OCI-LY7 (cell line): ENCODE measurements at regions not wholly inside any gene's neighbourhood (a gene's known extent, or its start where the extent isn't known, plus 50 kb on each side); places are given as distances from the start of the nearest gene placed in this dataset.

Source experiments
- BruUV-seq: library from RNA; stranded (reverse); fragments of 400-500 nt; replicated peaks from 2 replicates; lab custom pipeline; 2021; lab: Mats Ljungman, UMichigan
- CTCF ChIA-PET: fragments of 300-600 bp; sonication (Branson Sonifier 250); formaldehyde crosslinking; loops from one replicate; lab custom pipeline; 2022; ENCODE audit warnings: antibody characterized with exemption; ENCODE audit not compliant: unreplicated experiment; lab: Charles Lee
- POLR2A ChIA-PET: fragments of 300-600 bp; sonication (Branson Sonifier 250); formaldehyde crosslinking; loops from one replicate; lab custom pipeline; 2022; ENCODE audit warnings: antibody characterized with exemption; lab: Charles Lee
- DNase-seq: peaks from one replicate; pipeline ENCODE4 v3.0.0-alpha.2; 2015; ENCODE audit warnings: low spot score
- H2AFZ ChIP-seq: fragments of 200-600 bp; sonication (generic), shearing (Covaris generic); 2 replicates; pipeline ENCODE4 v1.6.1; 2014; ENCODE audit warnings: mild to moderate bottlenecking, antibody characterized with exemption, low read length, moderate library complexity
- H3K27ac ChIP-seq: fragments of 200-600 bp; sonication (generic); 2 replicates; pipeline ENCODE4 v1.5.1; 2014; ENCODE audit warnings: mixed run types, low read depth, mild to moderate bottlenecking, moderate library complexity, low read length, inconsistent platforms; ENCODE audit not compliant: poor library complexity, severe bottlenecking
- H3K36me3 ChIP-seq: fragments of 200-600 bp; sonication (generic); 2 replicates; pipeline ENCODE4 v1.6.1; 2014; ENCODE audit warnings: mild to moderate bottlenecking, antibody characterized with exemption, low read length, moderate library complexity, mixed read lengths; ENCODE audit not compliant: insufficient read depth
- H3K4me1 ChIP-seq: fragments of 200-600 bp; sonication (generic); 2 replicates; pipeline ENCODE4 v1.5.1; 2014; ENCODE audit warnings: mild to moderate bottlenecking, low read length; ENCODE audit not compliant: insufficient read depth, poor library complexity, severe bottlenecking
- H3K4me2 ChIP-seq: fragments of 200-600 bp; sonication (generic); 2 replicates; pipeline ENCODE4 v1.6.1; 2014; ENCODE audit warnings: mild to moderate bottlenecking, low read length
- H3K4me3 ChIP-seq: fragments of 200-600 bp; sonication (generic); 2 replicates; pipeline ENCODE4 v1.5.1; 2014; ENCODE audit warnings: mild to moderate bottlenecking, low read depth, low read length; ENCODE audit not compliant: poor library complexity, severe bottlenecking
- H3K79me2 ChIP-seq: fragments of 200-600 bp; sonication (generic); 2 replicates; pipeline ENCODE4 v1.6.1; 2016; ENCODE audit warnings: low read depth, mild to moderate bottlenecking, low read length, moderate library complexity, mixed read lengths; ENCODE audit not compliant: insufficient read depth
- H3K9me2 ChIP-seq: fragments of 200-600 bp; sonication (generic); 2 replicates; pipeline ENCODE4 v1.6.1; 2016; ENCODE audit warnings: mild to moderate bottlenecking, low read length, mixed read lengths; ENCODE audit not compliant: insufficient read depth
- H3K9me3 ChIP-seq: fragments of 200-600 bp; sonication (generic); 2 replicates; pipeline ENCODE4 v1.6.1; 2014; ENCODE audit warnings: mild to moderate bottlenecking, mixed run types, low read length, mixed read lengths
- H4K20me1 ChIP-seq: fragments of 200-600 bp; sonication (generic); 2 replicates; pipeline ENCODE4 v1.6.1; 2014; ENCODE audit warnings: mild to moderate bottlenecking, antibody characterized with exemption, low read length, moderate library complexity, mixed read lengths; ENCODE audit not compliant: insufficient read depth
- CTCF ChIP-seq: fragments of 200-600 bp; sonication (generic); conservative IDR thresholded peaks from 2 replicates; pipeline ENCODE4 v1.5.1; 2014; ENCODE audit warnings: mild to moderate bottlenecking, antibody characterized with exemption, low read length, moderate library complexity, mixed read lengths
- EZH2phosphoT487 ChIP-seq: fragments of 200-600 bp; sonication (generic); IDR thresholded peaks from 2 replicates; pipeline ENCODE4 v1.6.1; 2018; ENCODE audit warnings: low read depth, borderline replicate concordance, mild to moderate bottlenecking, mixed run types, antibody characterized with exemption, low read length, moderate library complexity, mixed read lengths
- intact Hi-C: fragments of 100-400 bp; cut with micrococcal nuclease; formaldehyde crosslinking; loops from one replicate; pipeline ENCODE4 v1.10.0; 2022; ENCODE audit not compliant: unreplicated experiment

GRCh38 chr6:147759093-147759492, 250.6 kb downstream of the SAMD5 start:
- ChIA-PET CTCF (no interaction called here), POLR2A (interaction anchor here (1.2 kb wide), 1 partner anchor 17 kb away, joined by 3 read pairs; no protein-coding TSS in a partner anchor)
- H3K27ac ChIP-seq = no peak overlapping the region
- DNase-seq = no peak
- TF ChIP-seq CTCF (no peak), EZH2phosphoT487 (no peak)
- no peaks in the 10 kb centered on the region for H3K36me3 ChIP-seq
- H2AFZ ChIP-seq = no peak overlapping the region
- intact Hi-C loops = no loop called here
- no peak overlapping the region for H3K4me2 ChIP-seq
- H3K9me3 ChIP-seq = no peaks in the 10 kb centered on the region
- H3K4me3 ChIP-seq = no peak overlapping the region
- H4K20me1 ChIP-seq = no peaks in the 10 kb centered on the region
- no peaks in the 10 kb centered on the region for H3K4me1 ChIP-seq
- no peaks in the 10 kb centered on the region for H3K79me2 ChIP-seq
- no peaks in the 10 kb centered on the region; the same call in 1 of the 2 replicates for H3K9me2 ChIP-seq
- BruUV-seq = no TSS peak

- H3K9me2 ChIP-seq = no peaks in the 10 kb centered on the region; the same call in 1 of the 2 replicates
- H3K27ac ChIP-seq = no peak overlapping the region
- no peaks in the 10 kb centered on the region for H4K20me1 ChIP-seq
- no peaks in the 10 kb centered on the region for H3K36me3 ChIP-seq
- H3K4me3 ChIP-seq = no peak overlapping the region
- no peaks in the 10 kb centered on the region for H3K9me3 ChIP-seq
- TF ChIP-seq CTCF (no peak), EZH2phosphoT487 (no peak)
- no peaks in the 10 kb centered on the region for H3K4me1 ChIP-seq
- no peak overlapping the region for H3K4me2 ChIP-seq
- no peak overlapping the region for H2AFZ ChIP-seq
- POLR2A ChIA-PET = interaction anchor here (0.6 to 1.2 kb wide), 3 partner anchors 17 to 918 kb away, joined by 3 to 5 read pairs (median 3); no protein-coding TSS in a partner anchor
- no TSS peak for BruUV-seq
- intact Hi-C loops = no loop called here
- CTCF ChIA-PET = no interaction called here
- no peaks in the 10 kb centered on the region for H3K79me2 ChIP-seq
- no peak for DNase-seq
Measured at GRCh38 chr6:147759536-147759935, 251.0 kb downstream of the SAMD5 start.

- Histone ChIP-seq H3K9me3 (no peaks in the 10 kb centered on the region), H3K9me2 (no peaks in the 10 kb centered on the region), H2AFZ (no peak overlapping the region), H4K20me1 (no peaks in the 10 kb centered on the region), H3K79me2 (no peaks in the 10 kb centered on the region), H3K4me2 (no peak overlapping the region), H3K27ac (no peak overlapping the region), H3K36me3 (no peaks in the 10 kb centered on the region), H3K4me3 (no peak overlapping the region), H3K4me1 (no peaks in the 10 kb centered on the region)
- no peak for DNase-seq
- no peak for TF ChIP-seq EZH2phosphoT487
- TF ChIP-seq CTCF = no peak
- POLR2A ChIA-PET = no interaction called here
- BruUV-seq = no TSS peak
- intact Hi-C loops = no loop called here
- CTCF ChIA-PET = no interaction called here
Measured at GRCh38 chr6:147765541-147765940, 257.1 kb downstream of the SAMD5 start.
